Breast epithelium (tissue), 3 donors: ENCODE measurements at regions not wholly inside any gene's neighbourhood (a gene's known extent, or its start where the extent isn't known, plus 50 kb on each side); places are given as distances from the start of the nearest gene placed in this dataset.

Experiments used
- POLR2A ChIP-seq: fragments of 450-650 bp; IDR thresholded peaks from one replicate; pipeline ENCODE4 v1.6.1; 2016; ENCODE audit warnings: antibody characterized with exemption, mild to moderate bottlenecking, moderate library complexity
- POLR2AphosphoS5 ChIP-seq, 3 donors: sonication (generic); formaldehyde crosslinking; IDR thresholded peaks; one replicate each; pipeline ENCODE4 v1.6.1; 2017; ENCODE audit warnings: antibody characterized with exemption in 3 of 3
- TF ChIP-seq, protein P1 (sequence below), 3 donors: fragments of 450-650 bp; IDR thresholded peaks; one replicate each; pipeline ENCODE4 v1.5.1; 2016 to 2017; ENCODE audit warnings: antibody characterized with exemption in 3 of 3, mild to moderate bottlenecking in 3 of 3, moderate library complexity in 3 of 3

DNA sequence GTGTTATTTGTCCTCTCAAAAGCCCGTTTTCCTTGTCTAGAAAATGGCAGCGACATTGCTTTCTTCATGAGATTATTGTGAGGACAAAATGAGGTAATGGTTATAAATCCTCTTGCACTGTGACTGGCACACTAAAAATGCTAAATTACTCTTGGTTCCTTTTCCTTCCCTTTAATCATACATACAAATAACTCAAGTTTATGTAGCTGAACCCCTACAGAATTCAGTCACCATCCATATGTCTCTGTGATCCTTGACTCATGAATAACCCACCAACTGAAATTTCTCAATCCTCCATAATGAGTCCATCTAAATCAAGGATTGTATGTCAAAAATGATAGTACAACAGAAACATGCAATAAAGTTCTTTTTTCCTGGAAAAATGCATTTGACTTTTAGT lies 71.3 kb upstream of the VWC2 start:
- TF ChIP-seq POLR2AphosphoS5 (IDR thresholded peaks at IDR 0.05) = no peak
- TF ChIP-seq, protein P1, sequence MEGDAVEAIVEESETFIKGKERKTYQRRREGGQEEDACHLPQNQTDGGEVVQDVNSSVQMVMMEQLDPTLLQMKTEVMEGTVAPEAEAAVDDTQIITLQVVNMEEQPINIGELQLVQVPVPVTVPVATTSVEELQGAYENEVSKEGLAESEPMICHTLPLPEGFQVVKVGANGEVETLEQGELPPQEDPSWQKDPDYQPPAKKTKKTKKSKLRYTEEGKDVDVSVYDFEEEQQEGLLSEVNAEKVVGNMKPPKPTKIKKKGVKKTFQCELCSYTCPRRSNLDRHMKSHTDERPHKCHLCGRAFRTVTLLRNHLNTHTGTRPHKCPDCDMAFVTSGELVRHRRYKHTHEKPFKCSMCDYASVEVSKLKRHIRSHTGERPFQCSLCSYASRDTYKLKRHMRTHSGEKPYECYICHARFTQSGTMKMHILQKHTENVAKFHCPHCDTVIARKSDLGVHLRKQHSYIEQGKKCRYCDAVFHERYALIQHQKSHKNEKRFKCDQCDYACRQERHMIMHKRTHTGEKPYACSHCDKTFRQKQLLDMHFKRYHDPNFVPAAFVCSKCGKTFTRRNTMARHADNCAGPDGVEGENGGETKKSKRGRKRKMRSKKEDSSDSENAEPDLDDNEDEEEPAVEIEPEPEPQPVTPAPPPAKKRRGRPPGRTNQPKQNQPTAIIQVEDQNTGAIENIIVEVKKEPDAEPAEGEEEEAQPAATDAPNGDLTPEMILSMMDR (IDR thresholded peaks at IDR 0.05) = no peak
- no peak for TF ChIP-seq POLR2A
